NCI-H2171 (cell line): ENCODE measurements at regions not wholly inside any gene's neighbourhood (a gene's known extent, or its start where the extent isn't known, plus 50 kb on each side); places are given as distances from the start of the nearest gene placed in this dataset.
"Not testable (repeated sequence)": the region's sequence is repeated elsewhere in the genome, so short reads cannot be mapped to it uniquely, and the experiment has no call there.

ENCODE experiments used
- DNase-seq: peaks from one replicate; lab custom pipeline; 2025; lab: John Stamatoyannopoulos, UW

DNA sequence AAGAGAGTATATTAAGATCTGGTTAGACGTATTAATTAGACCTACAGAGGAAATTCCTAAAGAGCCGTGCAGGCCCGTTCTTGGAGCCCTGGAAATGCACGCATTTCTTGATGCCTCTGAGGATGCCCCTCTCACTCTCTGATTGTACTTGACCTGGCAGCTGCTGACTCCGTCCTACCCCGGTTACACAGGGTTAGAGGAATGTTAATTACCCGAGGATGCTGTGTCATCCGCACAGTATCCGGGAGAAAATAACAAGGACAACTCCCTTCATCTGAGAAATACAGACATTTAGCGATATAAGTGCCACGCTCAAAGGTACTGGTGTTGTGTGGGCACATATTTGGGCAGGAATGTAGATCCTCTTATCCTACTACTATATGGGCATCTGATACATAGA lies 404.6 kb upstream of the FAT1 start:
- DNase-seq, result no peak

GRCh38 chr4:187128976-187129375 lies 405.3 kb upstream of the FAT1 start:
- DNase-seq, result no peak

- DNase-seq, result not testable (repeated sequence)
These were observed 408.2 kb upstream of the FAT1 start for GRCh38 chr4:187131826-187132225.

- no peak for DNase-seq
These were observed 412.2 kb upstream of the FAT1 start for GRCh38 chr4:187135878-187136277.

DNA sequence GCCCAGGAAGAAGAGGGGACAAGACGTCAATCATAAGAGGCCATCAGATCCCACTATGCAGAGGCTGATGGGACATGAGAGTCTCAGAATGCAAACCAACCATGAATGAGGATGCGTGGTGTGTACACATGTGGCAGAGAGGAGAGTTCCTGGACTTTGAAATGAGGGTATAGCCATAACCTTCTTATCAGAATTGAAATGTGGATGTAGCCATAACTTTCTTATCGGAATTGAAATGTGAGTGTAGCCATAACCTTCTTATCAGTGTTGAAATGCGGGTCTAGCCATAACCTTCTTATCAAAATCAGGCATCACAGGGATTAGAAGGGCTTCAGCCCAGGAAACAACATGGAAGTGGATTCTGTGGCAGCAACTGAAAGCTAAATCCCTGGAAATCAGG lies 415.5 kb upstream of the FAT1 start:
- DNase-seq, result no peak

GRCh38 chr4:187141101-187141500 lies 417.4 kb upstream of the FAT1 start:
- DNase-seq, result no peak

DNA sequence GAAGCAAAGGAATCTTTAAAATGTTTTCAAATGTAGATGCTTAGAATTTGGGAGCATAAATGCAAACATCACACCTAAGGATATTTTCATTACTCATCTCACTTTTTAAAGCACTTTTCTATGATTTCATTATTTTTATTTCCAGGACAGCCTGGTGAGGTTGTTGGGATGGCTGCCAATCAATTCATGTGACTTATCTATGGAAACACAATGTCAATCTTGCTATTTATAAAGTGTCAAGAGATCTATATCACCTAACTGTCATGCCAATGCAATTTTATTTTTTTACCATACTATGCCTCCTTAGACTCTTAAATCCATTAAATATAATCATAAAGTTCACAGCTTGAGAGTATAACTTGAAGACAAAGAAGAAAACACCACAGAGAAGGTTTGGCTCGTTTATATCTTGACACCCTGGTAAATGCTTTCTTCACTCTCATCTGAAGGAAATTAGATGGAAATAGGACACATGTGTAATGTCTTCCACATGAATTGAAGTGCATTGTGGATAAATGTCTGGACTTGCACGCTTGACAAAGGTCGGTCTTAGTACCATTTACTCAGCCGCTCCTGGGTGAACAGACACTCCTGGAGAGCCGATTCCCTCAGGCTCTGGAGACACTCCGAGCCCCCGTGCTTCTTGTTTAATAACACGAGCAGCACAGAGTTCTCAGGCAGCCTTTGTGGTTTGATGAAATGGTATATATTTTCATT lies 425.7 kb upstream of the FAT1 start:
- no peak for DNase-seq

GRCh38 chr4:187157380-187157958 lies 433.8 kb upstream of the FAT1 start:
- DNase-seq, result no peak

DNA sequence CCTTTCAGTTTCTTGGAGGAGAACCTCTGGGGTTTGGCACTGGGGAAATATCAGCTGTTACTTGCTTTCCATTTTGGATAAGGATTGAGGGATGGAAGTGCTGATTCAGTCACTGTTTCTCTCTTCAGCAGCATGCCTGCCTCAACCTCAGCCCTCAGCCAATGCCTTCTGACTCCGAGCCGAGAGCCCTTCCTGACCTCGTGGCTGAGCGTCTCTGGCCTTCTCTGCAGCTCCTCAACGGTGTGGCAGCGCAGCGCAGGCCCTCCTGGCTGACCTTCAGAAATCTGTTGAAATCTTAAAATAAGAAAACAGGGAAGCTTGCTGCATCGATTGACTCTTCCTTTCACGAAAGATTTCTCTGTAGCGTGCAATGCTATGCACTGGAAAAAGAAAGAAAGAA lies 434.3 kb upstream of the FAT1 start:
- DNase-seq, result no peak

DNA sequence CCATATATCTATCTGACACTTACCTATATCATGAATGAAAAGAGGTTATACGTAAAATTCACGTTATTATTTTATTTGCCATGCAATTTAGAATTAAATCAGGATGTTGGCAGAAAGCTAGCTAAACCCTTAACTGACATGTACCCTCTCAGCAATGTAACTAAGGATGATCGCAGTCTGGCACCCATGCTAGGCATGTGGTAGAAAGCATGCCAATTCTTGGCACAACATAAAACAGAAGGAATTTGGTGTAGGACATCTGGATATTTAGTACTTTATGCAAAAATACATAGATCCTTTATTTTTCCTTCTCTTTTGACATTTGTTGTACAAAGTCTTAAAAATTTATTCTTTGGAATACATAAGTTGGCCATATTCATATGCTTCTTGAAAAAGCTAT lies 436.8 kb upstream of the FAT1 start:
- no peak for DNase-seq

GRCh38 chr4:187166886-187167512 lies 443.3 kb upstream of the FAT1 start:
- DNase-seq, result no peak

DNA sequence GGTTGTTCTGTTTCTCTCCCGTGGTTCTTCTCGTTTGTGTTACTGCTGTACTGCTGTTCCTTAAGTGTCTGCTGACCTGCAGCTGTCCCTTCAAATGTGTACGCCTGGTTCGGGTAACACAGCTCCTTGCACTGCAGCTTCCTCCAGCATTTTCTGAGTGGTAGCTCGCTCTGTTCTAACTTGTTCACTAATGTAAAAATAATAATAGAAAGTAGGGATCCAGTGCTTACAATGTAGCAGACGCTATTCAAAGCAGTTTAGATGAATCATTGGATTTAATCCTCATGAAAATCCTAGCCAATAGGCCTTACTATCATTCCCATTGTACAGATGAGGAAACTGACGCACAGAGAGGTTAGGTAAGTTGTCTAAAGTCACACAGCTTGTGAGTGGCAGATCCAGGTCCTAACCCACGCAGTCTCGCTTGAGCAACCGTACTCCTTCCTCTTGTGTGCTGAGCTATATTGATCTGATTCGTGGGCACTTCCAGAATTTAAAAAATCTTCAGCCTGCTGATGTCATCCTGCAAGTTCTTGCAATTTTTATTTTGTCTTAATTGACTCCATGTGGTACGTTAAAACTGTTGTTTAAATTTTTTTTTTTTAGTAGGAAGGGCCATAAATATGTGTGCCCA lies 448.2 kb upstream of the FAT1 start:
- no peak for DNase-seq

- DNase-seq, result no peak
These were observed 448.7 kb upstream of the FAT1 start for GRCh38 chr4:187172340-187172761.

- no peak for DNase-seq
These were observed 451.1 kb upstream of the FAT1 start for GRCh38 chr4:187174749-187175148.

DNA sequence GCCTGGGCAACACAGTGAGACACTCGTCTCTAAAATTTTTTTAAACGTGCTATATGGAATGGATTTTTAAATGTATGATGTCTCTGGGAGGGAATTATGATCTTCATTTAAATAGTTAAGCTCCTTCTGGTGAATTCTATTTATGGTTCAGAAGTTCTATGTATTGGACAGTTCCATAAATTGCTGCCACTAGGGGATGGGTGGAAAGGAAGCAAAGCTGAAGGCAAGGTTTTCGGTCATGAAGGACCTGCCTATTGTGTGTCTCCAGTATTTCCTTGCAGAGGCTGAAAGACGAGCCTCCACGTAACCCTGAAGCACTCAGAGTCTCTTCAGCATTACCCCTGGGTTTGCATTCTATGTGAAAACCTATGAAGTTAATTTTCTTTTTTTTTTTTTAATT lies 451.5 kb upstream of the FAT1 start:
- no peak for DNase-seq

GRCh38 chr4:187176261-187176910 lies 452.7 kb upstream of the FAT1 start:
- no peak for DNase-seq

DNA sequence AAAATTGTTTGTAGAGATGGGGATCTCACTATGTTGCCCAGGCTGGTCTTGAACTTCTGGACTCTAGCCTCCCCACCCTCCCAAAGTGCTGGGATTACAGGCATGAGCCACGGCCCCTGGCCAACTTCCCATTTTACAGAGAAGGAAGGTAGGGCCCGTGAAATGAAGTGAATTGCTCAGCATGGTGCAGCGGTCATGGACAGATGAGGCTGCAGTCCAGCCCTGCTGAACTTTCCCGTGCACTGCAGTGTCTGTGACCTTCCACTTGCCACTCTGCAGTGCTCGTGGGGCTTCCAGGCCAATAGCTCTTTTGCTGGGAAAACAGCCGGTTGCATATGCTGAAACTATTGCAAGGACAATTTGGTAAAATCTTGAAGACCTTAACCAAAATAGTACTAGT lies 454.4 kb upstream of the FAT1 start:
- DNase-seq, result no peak

DNA sequence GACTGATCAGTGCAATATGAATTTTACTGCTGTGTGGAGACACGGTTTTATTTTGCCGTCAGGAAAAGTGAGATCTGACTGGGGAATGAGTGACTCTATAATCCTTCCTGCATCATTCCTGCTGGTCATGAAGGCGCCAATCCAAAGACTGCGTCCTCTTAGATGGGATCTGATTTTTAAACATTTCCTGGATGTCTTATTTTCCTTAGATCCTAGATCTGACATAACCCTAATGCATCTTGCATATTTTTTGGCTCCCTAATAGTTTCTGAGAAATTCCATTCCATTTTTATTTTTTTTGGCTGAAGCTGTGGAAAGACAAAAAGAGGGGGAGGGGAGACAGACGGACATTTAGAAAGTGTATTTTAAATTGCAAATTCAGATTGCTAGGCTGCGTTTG lies 454.9 kb upstream of the FAT1 start:
- DNase-seq, result no peak

- DNase-seq, result no peak
These were observed 455.7 kb upstream of the FAT1 start for GRCh38 chr4:187179086-187180058.

GRCh38 chr4:187181054-187181453 lies 457.4 kb upstream of the FAT1 start:
- DNase-seq, result no peak

- DNase-seq, result no peak
These were observed 459.7 kb upstream of the FAT1 start for GRCh38 chr4:187183346-187183745.
